Activated CD8-positive, alpha-beta memory T cell treated with anti-CD3 and anti-CD28 coated beads, Interleukin-2, amount 10 ng/mL, durations not matched to agents 7 days and 5 days (primary cell): ENCODE measurements at regions not wholly inside any gene's neighbourhood (a gene's known extent, or its start where the extent isn't known, plus 50 kb on each side); places are given as distances from the start of the nearest gene placed in this dataset.
"Not testable (repeated sequence)": the region's sequence is repeated elsewhere in the genome, so short reads cannot be mapped to it uniquely, and the experiment has no call there.

Experiments used
- ATAC-seq: fragments of 150-1000 bp; cut with Tn5 transposase; one replicate; pipeline ENCODE4 v1.10.0; 2021; ENCODE audit warnings: moderate library complexity
- CTCF ChIA-PET: fragments of 350-600 bp; sonication (Branson Sonifier 250); formaldehyde crosslinking; loops from one replicate; lab custom pipeline; 2021; ENCODE audit warnings: antibody characterized with exemption; lab: Charles Lee
- DNase-seq: peaks from one replicate; pipeline ENCODE4 v3.0.0-alpha.2; 2020
- H3K27ac Mint-ChIP-seq: one replicate; pipeline ENCODE4 v1.8.0; 2021; ENCODE audit warnings: mild to moderate bottlenecking, mixed read lengths
- H3K27me3 Mint-ChIP-seq: one replicate; pipeline ENCODE4 v1.8.0; 2021; ENCODE audit warnings: mixed read lengths
- H3K36me3 Mint-ChIP-seq: one replicate; pipeline ENCODE4 v1.8.0; 2021; ENCODE audit warnings: mild to moderate bottlenecking, mixed read lengths
- H3K4me1 Mint-ChIP-seq: one replicate; pipeline ENCODE4 v1.8.0; 2021; ENCODE audit warnings: mixed read lengths
- H3K4me3 Mint-ChIP-seq: one replicate; pipeline ENCODE4 v1.8.0; 2021; ENCODE audit warnings: mild to moderate bottlenecking, moderate library complexity, mixed read lengths
- H3K9me3 Mint-ChIP-seq: one replicate; pipeline ENCODE4 v1.8.0; 2022; ENCODE audit warnings: low read depth, mixed read lengths

GRCh38 chrX:112577146-112577545 lies 102.6 kb downstream of the LHFPL1 start:
- no peaks in the 10 kb centered on the region for H3K4me1 Mint-ChIP-seq
- H3K27ac Mint-ChIP-seq = no peak overlapping the region
- no peak for DNase-seq
- H3K36me3 Mint-ChIP-seq = no peaks in the 10 kb centered on the region
- no peak overlapping the region for H3K4me3 Mint-ChIP-seq
- no peaks in the 10 kb centered on the region for H3K27me3 Mint-ChIP-seq
- no peaks in the 10 kb centered on the region for H3K9me3 Mint-ChIP-seq
- CTCF ChIA-PET = no interaction called here
- no peak for ATAC-seq

- H3K36me3 Mint-ChIP-seq = no peaks in the 10 kb centered on the region
- no peaks in the 10 kb centered on the region for H3K27me3 Mint-ChIP-seq
- no peaks in the 10 kb centered on the region for H3K9me3 Mint-ChIP-seq
Measured at GRCh38 chrX:112571388-112571787, 108.3 kb downstream of the LHFPL1 start.

GRCh38 chrX:112555831-112556230 lies 123.9 kb downstream of the LHFPL1 start:
- ATAC-seq (no peak), DNase-seq (no peak)
- Mint-ChIP-seq H3K4me1 (no peaks in the 10 kb centered on the region), H3K4me3 (no peak overlapping the region), H3K27me3 (no peaks in the 10 kb centered on the region), H3K9me3 (no peaks in the 10 kb centered on the region), H3K27ac (no peak overlapping the region), H3K36me3 (no peaks in the 10 kb centered on the region)
- CTCF ChIA-PET = no interaction called here

More at GRCh38 chrX:112571388-112571787, 108.3 kb downstream of the LHFPL1 start:
- no peak overlapping the region for H3K4me3 Mint-ChIP-seq
- no peak overlapping the region for H3K27ac Mint-ChIP-seq
- no peak for DNase-seq
- no peak for ATAC-seq
- CTCF ChIA-PET = no interaction called here
- H3K4me1 Mint-ChIP-seq = no peaks in the 10 kb centered on the region

- no peak for ATAC-seq
- Mint-ChIP-seq H3K4me3 (no peak overlapping the region), H3K27me3 (no peaks in the 10 kb centered on the region), H3K27ac (no peak overlapping the region), H3K4me1 (no peaks in the 10 kb centered on the region), H3K36me3 (no peaks in the 10 kb centered on the region), H3K9me3 (no peaks in the 10 kb centered on the region)
- CTCF ChIA-PET = no interaction called here
- DNase-seq = no peak
Measured at GRCh38 chrX:112545051-112545450, 134.7 kb downstream of the LHFPL1 start.

- Mint-ChIP-seq H3K4me1 (no peaks in the 10 kb centered on the region), H3K36me3 (no peaks in the 10 kb centered on the region), H3K27ac (no peak overlapping the region), H3K27me3 (no peaks in the 10 kb centered on the region), H3K4me3 (no peak overlapping the region), H3K9me3 (no peaks in the 10 kb centered on the region)
- ATAC-seq (no peak), DNase-seq (no peak)
- CTCF ChIA-PET = no interaction called here
Measured at GRCh38 chrX:112536544-112536943, 143.2 kb downstream of the LHFPL1 start.

DNA sequence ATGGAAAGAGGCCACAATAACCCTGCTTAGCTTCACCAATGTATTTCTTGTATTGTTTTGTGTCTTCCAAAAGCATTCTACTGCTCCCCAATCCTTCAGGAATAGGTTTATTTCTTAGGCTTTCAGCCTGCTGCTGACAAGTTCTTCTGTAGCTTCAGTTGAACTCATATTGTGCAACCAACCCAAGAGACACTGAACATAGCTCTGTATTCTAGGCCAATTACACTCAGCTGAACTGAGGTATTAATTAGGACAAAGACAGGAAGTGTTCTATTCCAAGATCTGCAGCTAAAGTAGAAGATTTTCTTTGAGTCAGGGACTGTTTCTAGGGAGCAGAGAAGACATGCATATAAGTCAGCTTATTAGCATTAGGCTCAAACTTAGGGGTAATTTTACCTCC lies 151.8 kb downstream of the LHFPL1 start:
- Mint-ChIP-seq H3K27me3 (no peaks in the 10 kb centered on the region), H3K4me1 (no peaks in the 10 kb centered on the region), H3K4me3 (no peak overlapping the region), H3K9me3 (no peaks in the 10 kb centered on the region), H3K36me3 (no peaks in the 10 kb centered on the region), H3K27ac (no peak overlapping the region)
- no peak for ATAC-seq
- no peak for DNase-seq
- CTCF ChIA-PET = no interaction called here

- CTCF ChIA-PET = no interaction called here
- Mint-ChIP-seq H3K4me1 (no peaks in the 10 kb centered on the region), H3K4me3 (no peak overlapping the region), H3K27me3 (no peaks in the 10 kb centered on the region), H3K27ac (no peak overlapping the region), H3K36me3 (no peaks in the 10 kb centered on the region), H3K9me3 (no peaks in the 10 kb centered on the region)
- ATAC-seq (no peak), DNase-seq (no peak)
Measured at GRCh38 chrX:112521676-112522075, 158.1 kb downstream of the LHFPL1 start.

DNA sequence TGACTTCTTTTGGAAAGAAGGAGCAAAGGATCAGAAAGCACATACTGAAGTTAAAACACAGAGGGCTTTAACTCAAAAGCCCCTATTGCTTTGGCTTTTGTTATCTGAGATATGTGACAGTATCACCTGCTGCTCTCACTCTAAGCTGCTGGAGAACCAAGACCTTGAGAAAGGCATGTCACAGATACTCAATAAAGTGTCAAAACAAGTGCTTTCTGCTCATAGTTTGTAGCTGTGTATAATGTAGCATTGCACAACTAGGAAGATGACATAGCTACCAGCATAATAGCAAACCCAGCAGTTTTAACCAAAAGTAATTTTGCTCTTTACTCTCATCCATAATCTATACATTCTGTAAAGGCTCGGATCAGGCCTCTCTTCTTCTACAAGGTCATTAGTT lies 159.6 kb downstream of the LHFPL1 start:
- H3K4me1 Mint-ChIP-seq = no peaks in the 10 kb centered on the region
- CTCF ChIA-PET = no interaction called here
- no peak for ATAC-seq
- H3K27ac Mint-ChIP-seq = no peak overlapping the region
- H3K27me3 Mint-ChIP-seq = no peaks in the 10 kb centered on the region
- no peaks in the 10 kb centered on the region for H3K36me3 Mint-ChIP-seq
- no peak for DNase-seq
- peaks cover under 1% of the 10 kb centered on the region for H3K9me3 Mint-ChIP-seq
- no peak overlapping the region for H3K4me3 Mint-ChIP-seq

DNA sequence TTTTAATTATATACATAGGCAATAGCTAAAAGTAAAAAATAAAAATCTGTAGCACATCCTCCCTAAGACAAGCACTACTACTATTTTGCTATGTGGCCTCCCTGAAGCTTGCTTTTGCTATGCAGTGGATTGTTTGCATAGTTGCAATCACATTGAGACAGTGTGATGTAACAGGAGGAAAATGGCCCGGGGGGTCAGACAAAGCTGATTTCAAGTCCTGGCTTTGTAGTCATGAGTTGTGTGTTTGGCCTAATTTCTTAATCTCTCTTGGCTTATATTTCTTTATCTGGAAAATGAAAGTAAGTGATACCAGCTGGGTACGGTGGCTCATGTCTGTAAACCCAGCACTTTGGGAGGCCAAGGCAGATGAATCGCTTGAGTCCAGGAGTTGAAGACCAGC lies 166.6 kb downstream of the LHFPL1 start:
- no peaks in the 10 kb centered on the region for H3K27me3 Mint-ChIP-seq
- DNase-seq (no peak), ATAC-seq (no peak)
- peaks cover 7% of the 10 kb centered on the region for H3K9me3 Mint-ChIP-seq
- no peak overlapping the region for H3K27ac Mint-ChIP-seq
- no peaks in the 10 kb centered on the region for H3K4me1 Mint-ChIP-seq
- H3K36me3 Mint-ChIP-seq = no peaks in the 10 kb centered on the region
- CTCF ChIA-PET = no interaction called here
- no peak overlapping the region for H3K4me3 Mint-ChIP-seq

DNA sequence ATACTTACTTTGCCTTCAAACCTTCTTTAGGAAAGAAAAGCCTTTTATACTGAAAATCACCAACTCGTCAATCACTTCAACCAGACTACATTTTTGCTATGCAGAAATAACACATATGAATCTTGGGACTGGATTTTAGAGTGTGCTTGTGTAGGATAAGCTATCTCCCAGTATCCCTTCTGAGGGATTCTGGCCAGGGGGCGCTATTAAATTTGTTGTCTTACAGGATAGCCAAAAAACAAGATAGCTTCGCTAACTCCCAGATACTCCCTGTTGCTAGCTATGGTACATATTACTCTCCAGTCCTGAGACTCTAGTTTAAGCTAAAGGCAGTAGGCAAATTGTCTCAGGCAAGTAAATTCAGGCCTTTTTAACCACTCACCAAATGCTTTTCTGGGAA lies 167.2 kb downstream of the LHFPL1 start:
- Mint-ChIP-seq H3K9me3 (peaks cover 7% of the 10 kb centered on the region), H3K36me3 (no peaks in the 10 kb centered on the region), H3K27ac (no peak overlapping the region), H3K27me3 (no peaks in the 10 kb centered on the region), H3K4me1 (no peaks in the 10 kb centered on the region), H3K4me3 (no peak overlapping the region)
- ATAC-seq = no peak
- DNase-seq = no peak
- CTCF ChIA-PET = no interaction called here

DNA sequence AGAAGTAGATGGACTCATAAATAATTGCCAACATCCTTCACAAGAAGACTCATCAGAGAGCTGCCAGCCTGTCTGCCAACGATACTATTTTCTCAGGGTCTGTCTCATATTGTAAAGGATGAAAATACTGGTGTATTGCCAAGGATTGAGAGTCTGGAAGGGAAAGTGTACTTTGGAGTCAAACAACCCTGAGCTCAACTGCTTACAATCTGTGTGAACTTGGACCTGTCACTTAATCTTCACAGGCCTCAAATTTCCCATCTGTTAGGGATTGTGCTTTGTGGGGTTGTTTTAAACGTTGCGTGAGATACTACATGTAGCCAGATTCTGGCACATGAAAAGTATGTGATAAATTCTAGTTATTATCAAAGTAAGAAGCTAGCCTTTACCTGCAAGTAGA lies 169.1 kb downstream of the LHFPL1 start:
- H3K4me1 Mint-ChIP-seq = no peaks in the 10 kb centered on the region
- CTCF ChIA-PET = no interaction called here
- H3K4me3 Mint-ChIP-seq = no peak overlapping the region
- no peak overlapping the region for H3K27ac Mint-ChIP-seq
- DNase-seq = no peak
- H3K9me3 Mint-ChIP-seq = peaks cover 7% of the 10 kb centered on the region
- no peaks in the 10 kb centered on the region for H3K36me3 Mint-ChIP-seq
- H3K27me3 Mint-ChIP-seq = no peaks in the 10 kb centered on the region
- no peak for ATAC-seq

DNA sequence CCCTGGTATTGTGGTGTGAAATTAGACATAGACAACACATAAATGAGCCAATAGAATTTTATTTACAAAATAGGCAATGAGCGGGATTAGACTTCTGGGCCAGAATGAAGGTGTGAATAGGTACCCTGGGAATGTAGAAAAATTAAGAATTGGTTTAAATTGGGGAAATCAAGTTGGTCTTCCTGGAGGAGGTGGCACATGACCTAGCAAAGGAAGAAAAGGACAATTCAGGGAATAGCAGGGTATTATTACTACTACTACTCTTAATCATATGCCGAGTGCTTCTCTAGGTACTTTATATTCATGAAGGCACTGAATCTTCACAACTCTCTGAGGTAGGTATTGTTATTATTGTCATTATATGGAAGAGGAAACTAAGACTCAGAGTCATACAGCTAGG lies 202.1 kb downstream of the LHFPL1 start:
- H3K36me3 Mint-ChIP-seq = no peaks in the 10 kb centered on the region
- CTCF ChIA-PET = no interaction called here
- ATAC-seq (no peak), DNase-seq (no peak)
- H3K9me3 Mint-ChIP-seq = no peaks in the 10 kb centered on the region
- no peaks in the 10 kb centered on the region for H3K27me3 Mint-ChIP-seq
- no peak overlapping the region for H3K27ac Mint-ChIP-seq
- H3K4me1 Mint-ChIP-seq = no peaks in the 10 kb centered on the region
- no peak overlapping the region for H3K4me3 Mint-ChIP-seq

- Mint-ChIP-seq H3K9me3 (no peaks in the 10 kb centered on the region), H3K4me1 (no peaks in the 10 kb centered on the region), H3K27ac (no peak overlapping the region), H3K36me3 (no peaks in the 10 kb centered on the region), H3K27me3 (no peaks in the 10 kb centered on the region), H3K4me3 (no peak overlapping the region)
- CTCF ChIA-PET = no interaction called here
- ATAC-seq (no peak), DNase-seq (no peak)
Measured at GRCh38 chrX:112473654-112474053, 206.1 kb downstream of the LHFPL1 start.

- Mint-ChIP-seq H3K27ac (no peak overlapping the region), H3K27me3 (no peaks in the 10 kb centered on the region), H3K4me1 (no peaks in the 10 kb centered on the region), H3K36me3 (no peaks in the 10 kb centered on the region), H3K9me3 (no peaks in the 10 kb centered on the region), H3K4me3 (no peak overlapping the region)
- DNase-seq (no peak), ATAC-seq (no peak)
- CTCF ChIA-PET = no interaction called here
Measured at GRCh38 chrX:112470551-112470950, 209.2 kb downstream of the LHFPL1 start.

- H3K4me1 Mint-ChIP-seq, H3K27ac Mint-ChIP-seq, ATAC-seq, H3K27me3 Mint-ChIP-seq, CTCF ChIA-PET, H3K9me3 Mint-ChIP-seq, DNase-seq, H3K4me3 Mint-ChIP-seq, H3K36me3 Mint-ChIP-seq: not testable (repeated sequence)
Measured at GRCh38 chrX:112461949-112462450, 217.7 kb downstream of the LHFPL1 start.
